OCI-LY3 (cell line): ENCODE measurements at regions not wholly inside any gene's neighbourhood (a gene's known extent, or its start where the extent isn't known, plus 50 kb on each side); places are given as distances from the start of the nearest gene placed in this dataset.

ENCODE experiments used
- H2AFZ ChIP-seq: fragments of 200-600, 300-600 bp; shearing (Covaris generic); 2 replicates; pipeline ENCODE4 v1.6.0; 2014; ENCODE audit warnings: antibody characterized with exemption, low read depth, low read length
- H3K27ac ChIP-seq: fragments of 200-600, 300-600 bp; sonication (generic); 2 replicates; pipeline ENCODE4 v1.5.1; 2014; ENCODE audit warnings: mild to moderate bottlenecking, low read length, moderate library complexity, mixed read lengths
- H3K27me3 ChIP-seq: fragments of 200-600, 300-600 bp; sonication (generic); 2 replicates; pipeline ENCODE4 v1.6.1; 2014; ENCODE audit warnings: low read depth, low read length, mixed read lengths
- H3K36me3 ChIP-seq: fragments of 200-600, 300-600 bp; sonication (generic); replicated peaks from 2 replicates; pipeline ENCODE3; 2014; ENCODE audit warnings: low read depth, low read length, mixed read lengths
- H3K4me1 ChIP-seq: fragments of 300-600, 200-600 bp; sonication (generic); 2 replicates; pipeline ENCODE4 v1.6.1; 2014; ENCODE audit warnings: low read length, mixed read lengths
- H3K4me2 ChIP-seq: fragments of 200-600, 300-600 bp; sonication (generic); 2 replicates; pipeline ENCODE4 v1.6.1; 2014; ENCODE audit warnings: low read length, mixed read lengths
- H3K4me3 ChIP-seq: fragments of 300-600, 200-600 bp; sonication (generic); 2 replicates; pipeline ENCODE4 v1.5.1; 2014; ENCODE audit warnings: antibody characterized with exemption, mild to moderate bottlenecking, low read length, moderate library complexity
- H3K79me2 ChIP-seq: fragments of 300-600, 200-600 bp; shearing (Covaris generic); 2 replicates; pipeline ENCODE4 v1.6.1; 2014; ENCODE audit warnings: mild to moderate bottlenecking, low read length, mixed read lengths
- H3K9ac ChIP-seq: fragments of 300-600, 200-600 bp; shearing (Covaris generic); 2 replicates; pipeline ENCODE4 v1.6.0; 2014; ENCODE audit warnings: mild to moderate bottlenecking, low read length, moderate library complexity
- H3K9me3 ChIP-seq: fragments of 200-600, 300-600 bp; shearing (Covaris generic); 2 replicates; pipeline ENCODE4 v1.6.1; 2014; ENCODE audit warnings: low read length, mixed read lengths; ENCODE audit not compliant: insufficient read depth
- H4K20me1 ChIP-seq: fragments of 200-600, 300-600 bp; sonication (generic); 2 replicates; pipeline ENCODE4 v1.6.1; 2016; ENCODE audit warnings: low read length, mixed read lengths; ENCODE audit not compliant: insufficient read depth
- CTCF ChIP-seq: fragments of 200-600, 300-600 bp; sonication (generic); IDR thresholded peaks from 2 replicates; pipeline ENCODE4 v1.5.1; 2014; ENCODE audit warnings: antibody characterized with exemption, low read length, low read depth
- EZH2phosphoT487 ChIP-seq: fragments of 200-600 bp; shearing (Covaris generic); IDR thresholded peaks from 2 replicates; pipeline ENCODE4 v1.6.1; 2018; ENCODE audit warnings: antibody characterized with exemption, mixed run types, low read depth

DNA sequence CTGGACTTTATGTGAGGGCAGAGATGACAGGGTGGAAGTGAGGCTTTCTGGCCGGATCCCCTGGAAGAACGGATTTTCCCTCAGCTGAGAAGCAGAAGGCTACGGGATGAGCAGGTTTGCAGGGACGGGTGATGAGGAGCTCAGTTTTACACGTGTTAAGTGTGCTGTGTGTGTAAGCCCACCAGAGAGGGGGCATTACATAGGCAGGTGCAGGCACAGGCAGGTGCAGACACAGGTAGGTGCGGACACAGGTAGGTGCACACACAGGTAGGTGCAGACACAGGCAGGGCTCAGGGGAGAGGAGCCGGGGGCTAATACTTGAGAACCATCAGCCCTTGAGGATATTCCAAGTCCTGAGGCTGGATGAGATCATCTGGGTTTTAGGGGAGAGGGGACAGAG lies 107.7 kb downstream of the COPS8 start:
- no peaks in the 10 kb centered on the region for H4K20me1 ChIP-seq
- no peak overlapping the region for H3K4me2 ChIP-seq
- no peak overlapping the region for H3K9ac ChIP-seq
- TF ChIP-seq CTCF (no peak), EZH2phosphoT487 (no peak)
- no peak overlapping the region for H3K27ac ChIP-seq
- peaks cover 8% of the 10 kb centered on the region; the same call in 1 of the 2 replicates for H3K27me3 ChIP-seq
- H3K9me3 ChIP-seq = no peaks in the 10 kb centered on the region
- H3K36me3 ChIP-seq = no peaks in the 10 kb centered on the region
- H2AFZ ChIP-seq = no peak overlapping the region
- no peak overlapping the region for H3K4me3 ChIP-seq
- no peaks in the 10 kb centered on the region for H3K79me2 ChIP-seq
- no peaks in the 10 kb centered on the region for H3K4me1 ChIP-seq

DNA sequence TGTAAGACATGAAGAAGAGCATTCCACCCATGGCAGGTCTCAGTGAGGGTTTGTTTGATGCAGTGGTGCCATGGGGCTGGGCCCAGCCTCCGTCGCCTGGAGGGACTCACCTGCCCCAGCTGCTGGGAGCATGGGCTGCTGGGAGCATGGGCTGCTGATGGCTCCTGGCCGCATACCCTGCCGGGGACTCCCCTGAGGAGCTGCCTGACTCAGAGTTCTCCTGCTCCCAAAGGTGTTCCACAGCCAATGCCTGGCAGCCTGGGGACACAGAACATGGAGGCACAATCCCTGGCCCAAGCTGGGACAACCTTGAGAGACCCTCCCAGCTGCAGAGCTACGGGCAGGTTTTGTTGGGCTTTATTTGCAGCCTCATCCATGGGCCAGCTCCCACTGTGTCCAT lies 108.4 kb downstream of the COPS8 start:
- Histone ChIP-seq H3K4me1 (no peaks in the 10 kb centered on the region), H3K27me3 (peaks cover 8% of the 10 kb centered on the region; the same call in 1 of the 2 replicates), H3K9me3 (no peaks in the 10 kb centered on the region), H2AFZ (no peak overlapping the region), H3K27ac (no peak overlapping the region), H3K4me3 (no peak overlapping the region), H3K4me2 (no peak overlapping the region), H3K9ac (no peak overlapping the region), H3K36me3 (no peaks in the 10 kb centered on the region), H4K20me1 (no peaks in the 10 kb centered on the region), H3K79me2 (no peaks in the 10 kb centered on the region)
- no peak for TF ChIP-seq CTCF
- TF ChIP-seq EZH2phosphoT487 = no peak

DNA sequence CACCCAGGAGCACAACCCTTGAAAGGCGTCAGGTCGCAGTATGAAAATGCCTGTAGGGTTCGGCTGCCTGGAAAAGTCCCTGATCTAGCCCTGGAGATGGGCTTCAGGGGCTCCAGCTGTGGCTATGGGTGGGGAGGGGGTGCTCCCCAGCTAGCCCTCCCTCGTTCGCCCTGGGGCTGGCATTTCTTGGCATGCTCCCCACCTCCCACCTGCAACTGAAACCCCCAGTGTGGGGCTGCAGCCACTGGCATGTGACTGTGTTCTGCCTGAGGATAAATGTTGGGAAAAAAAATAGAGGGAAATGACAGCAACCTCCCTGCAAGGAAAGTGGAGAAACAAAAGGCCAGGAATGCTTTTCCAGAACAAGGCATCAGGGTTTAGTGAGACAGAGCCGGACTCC lies 109.2 kb downstream of the COPS8 start:
- Histone ChIP-seq H3K9me3 (no peaks in the 10 kb centered on the region), H3K4me2 (no peak overlapping the region), H3K9ac (no peak overlapping the region), H3K27me3 (peaks cover 8% of the 10 kb centered on the region; the same call in 1 of the 2 replicates), H3K4me1 (no peaks in the 10 kb centered on the region), H3K4me3 (no peak overlapping the region), H2AFZ (no peak overlapping the region), H3K79me2 (no peaks in the 10 kb centered on the region), H3K36me3 (no peaks in the 10 kb centered on the region), H4K20me1 (no peaks in the 10 kb centered on the region), H3K27ac (no peak overlapping the region)
- TF ChIP-seq EZH2phosphoT487 = no peak
- TF ChIP-seq CTCF = no peak

GRCh38 chr2:237195396-237196120 lies 109.9 kb downstream of the COPS8 start:
- peaks cover 8% of the 10 kb centered on the region; the same call in 1 of the 2 replicates for H3K27me3 ChIP-seq
- no peaks in the 10 kb centered on the region for H4K20me1 ChIP-seq
- H3K36me3 ChIP-seq = no peaks in the 10 kb centered on the region
- H3K27ac ChIP-seq = no peak overlapping the region
- H3K4me3 ChIP-seq = no peak overlapping the region
- no peaks in the 10 kb centered on the region for H3K4me1 ChIP-seq
- no peak overlapping the region for H2AFZ ChIP-seq
- TF ChIP-seq EZH2phosphoT487 = no peak
- H3K9ac ChIP-seq = no peak overlapping the region
- no peaks in the 10 kb centered on the region for H3K9me3 ChIP-seq
- no peaks in the 10 kb centered on the region for H3K79me2 ChIP-seq
- H3K4me2 ChIP-seq = no peak overlapping the region
